HG03469 (cell line): ENCODE measurements at regions not wholly inside any gene's neighbourhood (a gene's known extent, or its start where the extent isn't known, plus 50 kb on each side); places are given as distances from the start of the nearest gene placed in this dataset.
"Not testable (repeated sequence)": the region's sequence is repeated elsewhere in the genome, so short reads cannot be mapped to it uniquely, and the experiment has no call there.

ENCODE experiments used
- ATAC-seq: cut with Tn5 transposase; IDR thresholded peaks from one replicate; pipeline ENCODE4 v1.9.1; 2021; ENCODE audit warnings: mild to moderate bottlenecking, moderate library complexity, moderate number of reproducible peaks; ENCODE audit not compliant: unreplicated experiment

DNA sequence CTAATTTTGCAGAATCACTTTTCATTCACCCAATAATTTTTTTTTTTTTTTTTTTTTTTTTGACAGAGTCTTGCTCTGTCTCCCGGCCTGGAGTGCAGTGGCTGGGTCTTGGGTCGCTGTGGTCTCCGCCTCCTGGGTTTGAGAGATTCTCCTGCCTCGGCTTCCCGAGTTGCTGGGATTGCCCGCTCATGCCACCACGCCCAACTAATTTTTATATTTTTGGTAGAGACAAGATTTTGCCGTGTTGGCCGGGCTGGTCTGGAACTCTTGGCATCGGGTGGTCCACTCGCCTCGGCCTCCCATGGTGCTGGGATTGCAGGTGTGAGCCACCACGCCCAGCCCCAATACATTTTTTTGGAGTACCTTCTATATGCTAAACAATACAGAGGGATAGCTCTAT is 1120.0 kb upstream of the ATXN8OS start:
- ATAC-seq, result no peak

DNA sequence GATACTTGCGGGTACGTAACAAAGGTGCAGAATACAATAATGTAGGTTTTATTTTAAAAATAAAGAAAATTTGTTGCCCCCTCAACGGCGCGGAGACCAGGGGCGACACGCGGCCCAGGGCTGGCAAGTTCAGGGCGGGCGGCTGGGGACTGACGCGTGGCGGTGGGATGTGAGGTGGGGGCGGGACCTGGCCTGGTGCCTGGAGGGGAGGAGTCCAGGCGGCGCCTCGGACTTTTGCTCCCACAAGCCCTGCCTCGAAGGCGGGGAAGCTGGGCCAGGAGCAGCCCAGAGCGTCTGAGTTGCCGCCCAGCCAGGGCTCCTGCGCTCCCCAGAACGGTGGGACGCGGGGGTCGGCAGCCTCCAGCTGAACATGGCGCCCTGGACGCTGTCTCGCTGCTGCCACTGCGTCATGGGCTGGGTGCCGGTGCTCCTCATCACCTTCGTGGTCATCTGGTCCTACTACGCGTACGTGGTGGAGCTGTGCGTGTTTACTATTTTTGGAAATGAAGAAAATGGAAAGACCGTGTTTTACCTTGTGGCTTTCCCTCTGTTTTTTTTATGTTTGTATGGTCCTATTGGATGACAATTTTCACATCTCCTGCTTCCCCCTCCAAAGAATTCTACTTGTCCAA is 1122.8 kb upstream of the ATXN8OS start:
- ATAC-seq, result no peak

DNA sequence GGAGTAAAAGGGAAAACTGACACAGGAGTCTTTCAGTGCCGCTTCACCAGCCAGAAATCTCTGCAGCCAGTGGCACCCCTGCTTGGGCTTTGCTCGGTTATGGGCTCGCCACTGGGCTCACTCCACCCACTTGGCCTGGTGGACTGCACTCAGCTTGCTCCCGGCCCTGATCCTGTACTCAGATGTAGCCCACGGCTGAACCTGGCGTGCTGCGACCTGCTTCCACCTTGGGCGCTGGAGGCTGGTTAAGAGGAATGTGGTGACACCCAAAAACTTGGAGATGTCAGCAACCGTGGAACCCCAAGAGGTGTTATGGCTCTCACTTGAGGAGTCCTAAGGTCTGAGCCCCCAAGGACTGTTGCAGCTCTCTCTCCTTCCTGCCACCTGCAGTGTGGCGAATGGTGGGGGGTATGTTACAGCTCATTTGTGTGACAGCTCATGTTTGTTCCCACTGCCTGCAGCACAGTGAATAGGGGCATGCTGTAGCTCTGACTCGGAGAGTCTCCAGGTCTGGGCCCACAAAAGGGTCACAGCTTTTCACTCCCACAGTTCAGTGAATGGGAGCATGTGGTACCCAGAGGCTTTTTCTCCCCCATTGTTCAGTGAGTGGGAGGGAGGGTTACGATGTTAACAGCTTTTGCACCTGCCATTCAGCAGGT is 1124.5 kb upstream of the ATXN8OS start:
- ATAC-seq, result no peak

DNA sequence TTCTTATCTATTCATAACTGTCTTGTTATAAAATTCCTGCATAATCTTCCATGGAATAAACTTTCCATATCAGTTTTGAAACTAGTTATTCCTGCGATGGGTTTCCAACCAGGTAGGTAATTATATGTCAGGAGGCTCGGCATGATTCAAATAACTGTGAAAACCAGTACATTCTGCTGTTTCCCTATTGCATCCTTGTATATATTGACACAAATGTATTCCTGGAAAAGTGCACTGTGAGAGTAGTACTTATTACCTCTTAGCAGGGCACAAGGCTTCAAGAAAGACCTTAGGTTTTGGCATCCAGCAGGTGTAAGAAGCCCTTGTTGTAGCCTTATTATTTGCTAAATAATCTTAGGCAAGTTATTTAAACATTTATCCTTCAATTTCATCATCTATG is 1131.3 kb upstream of the ATXN8OS start:
- ATAC-seq, result no peak

DNA sequence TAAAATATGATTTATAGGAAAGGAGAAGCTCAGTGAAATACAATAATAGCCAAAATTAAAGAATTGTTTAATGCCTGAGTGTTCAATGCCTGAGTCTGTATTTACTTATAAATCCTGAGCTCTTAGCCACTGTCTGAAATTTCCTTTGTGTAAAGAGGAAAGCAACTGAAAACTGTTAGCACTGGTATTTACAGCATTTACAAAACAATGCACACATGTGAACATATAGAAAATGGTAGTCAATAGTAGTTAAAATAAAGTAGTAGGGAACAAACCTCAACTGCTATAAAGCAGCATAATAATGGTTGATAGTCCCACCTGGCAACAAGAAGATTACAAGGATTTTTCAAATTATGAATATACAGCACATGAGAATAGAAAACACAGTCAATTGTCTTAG is 1137.1 kb upstream of the ATXN8OS start:
- ATAC-seq, result no peak

DNA sequence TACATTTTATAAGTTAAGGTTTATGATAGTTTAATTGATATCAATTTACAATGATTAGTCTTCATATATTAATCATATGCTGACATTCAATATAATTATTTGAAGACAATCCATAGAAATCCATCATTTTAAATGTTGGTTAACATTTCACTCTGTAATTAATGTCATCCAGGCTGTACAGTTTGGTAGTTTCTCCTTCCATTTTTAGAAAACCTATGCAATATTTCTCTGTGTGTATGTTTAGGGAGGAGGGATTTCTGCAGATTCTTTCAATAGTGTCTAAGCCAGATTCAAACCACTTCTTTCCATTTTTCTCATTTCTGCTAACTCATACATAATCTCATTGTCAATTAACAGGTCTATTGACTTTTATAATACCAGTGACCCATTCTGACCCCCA is 1159.0 kb upstream of the ATXN8OS start:
- ATAC-seq, result no peak

DNA sequence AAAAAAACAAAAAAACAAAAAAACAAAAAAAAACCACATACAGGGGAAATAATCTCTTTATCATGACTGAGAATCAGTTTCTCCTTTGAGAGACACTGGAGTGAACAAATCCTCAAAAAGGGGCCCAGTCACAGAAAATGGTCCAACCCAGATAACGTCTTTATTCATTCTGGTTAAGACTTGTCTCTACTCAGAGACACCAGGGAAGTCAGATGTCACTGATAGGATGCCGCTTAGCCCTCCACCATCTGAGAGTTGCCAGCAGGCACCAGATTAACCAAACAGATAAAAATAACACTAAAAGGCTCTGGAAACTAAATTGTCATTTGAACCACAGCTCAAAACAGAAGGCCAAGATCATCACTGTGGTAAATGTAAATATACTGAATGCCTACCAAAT is 1163.4 kb upstream of the ATXN8OS start:
- no peak for ATAC-seq

DNA sequence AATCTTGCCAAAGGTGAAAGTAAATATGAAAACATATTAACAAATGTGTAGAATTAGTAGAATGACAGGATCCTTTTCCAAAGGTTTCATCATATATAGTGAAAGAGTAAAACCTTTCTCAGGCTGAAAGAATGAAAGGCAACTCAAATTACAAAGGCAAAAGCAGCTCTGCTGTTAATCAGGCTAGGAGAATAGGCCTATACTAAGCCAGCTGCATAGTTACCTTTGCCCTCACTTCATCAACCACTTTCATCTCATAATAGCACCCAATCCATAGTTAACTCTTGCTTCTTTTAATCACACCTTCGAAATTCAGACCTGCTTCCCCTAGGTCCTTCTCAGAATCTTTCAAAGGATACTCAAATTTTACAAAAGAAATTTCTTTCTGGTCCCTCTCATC is 1167.6 kb upstream of the ATXN8OS start:
- ATAC-seq, result no peak

DNA sequence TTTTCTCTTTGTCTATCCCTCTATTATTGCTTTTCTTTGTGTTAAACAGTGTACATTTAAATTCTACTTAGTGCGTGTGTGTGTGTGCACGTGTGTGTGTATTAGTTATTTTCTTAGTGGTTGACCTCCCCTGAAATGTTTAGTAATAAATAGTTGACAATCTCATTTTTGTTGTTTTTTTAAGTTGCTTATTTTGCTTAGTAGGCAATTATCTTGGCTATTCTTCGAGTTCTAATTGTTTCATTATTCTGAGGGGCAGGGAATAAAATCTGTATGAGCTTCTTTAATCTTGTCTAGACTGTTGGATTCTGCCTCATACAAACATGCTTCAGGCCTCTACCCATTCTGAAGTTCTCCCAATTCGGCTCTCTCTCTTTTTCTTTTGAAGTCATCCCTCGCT is 1169.0 kb upstream of the ATXN8OS start:
- ATAC-seq, result no peak

DNA sequence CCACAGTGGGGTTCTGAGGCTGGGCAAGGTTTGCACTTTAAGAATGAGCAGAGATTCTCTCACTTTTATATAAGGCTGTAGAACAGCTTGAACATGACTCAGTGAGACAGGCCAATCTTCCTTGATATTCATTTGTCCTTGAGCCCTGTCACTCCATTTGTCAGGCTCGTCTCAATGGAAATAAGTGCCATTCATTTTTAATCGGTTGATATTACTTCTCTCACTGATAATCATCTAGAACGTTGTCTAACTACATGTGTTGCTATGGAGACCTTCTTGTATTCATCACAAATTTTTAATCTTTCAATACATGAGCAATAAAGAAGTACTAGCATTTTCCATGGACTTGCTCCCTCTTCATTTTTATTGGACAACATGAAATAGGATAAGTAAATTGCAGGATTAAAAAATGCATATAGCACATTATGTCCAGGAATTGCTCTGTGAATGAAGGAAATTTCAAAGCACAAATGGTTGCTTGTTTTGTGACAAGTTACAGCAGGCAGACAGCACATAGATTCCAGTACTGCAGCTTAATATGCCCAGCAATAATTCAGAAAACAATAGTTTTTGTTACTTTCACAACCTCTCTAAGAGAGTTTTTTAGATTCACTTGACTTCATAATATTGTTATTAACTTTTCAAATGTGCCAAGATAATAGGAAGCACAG is 1178.4 kb upstream of the ATXN8OS start:
- no peak for ATAC-seq

DNA sequence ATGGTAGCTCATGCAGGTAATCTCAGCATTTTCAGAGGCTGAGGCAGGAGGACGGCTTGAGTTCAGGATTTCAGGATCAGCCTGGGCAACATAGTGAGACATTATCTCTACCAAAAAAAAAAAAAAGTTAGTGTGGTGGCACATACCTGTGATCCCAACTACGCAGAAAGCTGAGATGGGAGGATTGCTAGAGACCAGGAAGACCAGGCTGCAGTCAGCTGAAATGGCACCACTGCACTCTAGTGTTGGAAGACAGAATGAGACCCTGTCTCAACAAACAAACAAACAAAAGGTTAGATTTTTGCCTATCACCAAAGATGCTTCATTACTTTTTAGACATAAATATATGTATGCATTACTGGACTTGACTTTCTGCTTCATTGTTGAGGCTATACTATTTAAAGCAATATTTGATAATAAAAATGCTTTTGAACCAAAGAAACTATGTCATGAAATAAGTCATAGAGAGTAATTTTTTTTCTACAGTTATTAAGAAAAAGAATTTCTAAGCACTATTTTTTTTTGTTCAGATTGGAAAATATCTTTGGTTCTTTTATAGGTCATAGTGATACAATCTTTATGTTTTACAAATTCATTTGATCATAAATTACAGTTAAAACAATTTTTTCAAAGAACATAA is 1180.1 kb upstream of the ATXN8OS start:
- ATAC-seq, result no peak

DNA sequence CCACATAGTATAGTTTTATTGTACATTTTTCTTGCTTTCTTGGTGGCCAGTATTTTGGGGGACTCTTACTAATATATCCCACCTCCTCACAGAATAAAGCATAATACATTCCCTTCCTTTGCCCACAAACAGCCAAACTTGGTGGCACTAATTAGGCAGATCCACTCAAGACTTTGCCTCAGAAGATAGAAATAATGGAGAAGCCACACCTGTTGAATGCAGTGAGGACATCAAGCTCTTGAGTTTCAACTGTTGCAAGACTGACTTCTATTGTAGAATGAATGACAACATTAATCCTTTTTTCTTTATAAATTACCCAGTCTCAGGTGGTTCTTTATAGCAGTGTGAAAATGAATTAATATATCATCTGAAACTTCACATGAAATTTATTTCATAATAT is 1183.6 kb upstream of the ATXN8OS start:
- ATAC-seq, result no peak

DNA sequence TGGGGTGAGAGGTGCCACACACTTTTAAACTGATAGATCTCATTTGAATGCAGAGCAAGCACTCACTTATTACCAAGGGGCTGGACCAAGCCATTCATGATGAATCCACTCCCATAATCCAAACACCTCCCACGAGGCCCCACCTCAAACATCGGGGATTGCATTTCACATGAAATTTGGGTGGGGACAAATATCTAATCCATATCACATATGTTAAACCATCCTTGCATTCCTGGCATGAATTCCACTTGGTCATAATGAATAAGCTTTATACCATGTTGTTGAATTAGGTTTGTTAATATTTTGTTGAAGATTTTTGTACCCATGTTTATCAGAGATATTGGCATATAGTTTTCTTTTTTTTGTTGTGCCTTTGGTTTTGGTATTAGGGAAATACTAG is 1198.7 kb upstream of the ATXN8OS start:
- ATAC-seq, result no peak

DNA sequence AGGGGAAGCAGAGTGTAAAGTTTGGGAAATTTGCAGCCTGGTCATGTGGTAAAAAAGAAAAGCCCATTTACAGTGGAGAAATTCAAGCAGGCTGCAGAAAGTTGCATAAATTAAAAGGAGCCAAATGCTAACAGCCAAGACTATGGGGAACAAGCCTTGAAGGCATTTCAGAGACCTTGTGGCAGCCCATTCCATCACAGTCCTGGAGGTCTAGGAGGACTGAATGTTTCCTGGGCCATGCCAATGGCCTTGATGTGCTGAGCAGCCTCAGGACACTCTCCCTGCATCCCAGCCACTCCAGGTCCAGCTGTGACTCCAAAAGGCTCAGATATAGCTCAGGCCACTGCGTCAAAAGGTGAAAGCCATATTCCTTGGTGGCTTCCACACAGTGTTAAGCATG is 1202.4 kb upstream of the ATXN8OS start:
- no peak for ATAC-seq

DNA sequence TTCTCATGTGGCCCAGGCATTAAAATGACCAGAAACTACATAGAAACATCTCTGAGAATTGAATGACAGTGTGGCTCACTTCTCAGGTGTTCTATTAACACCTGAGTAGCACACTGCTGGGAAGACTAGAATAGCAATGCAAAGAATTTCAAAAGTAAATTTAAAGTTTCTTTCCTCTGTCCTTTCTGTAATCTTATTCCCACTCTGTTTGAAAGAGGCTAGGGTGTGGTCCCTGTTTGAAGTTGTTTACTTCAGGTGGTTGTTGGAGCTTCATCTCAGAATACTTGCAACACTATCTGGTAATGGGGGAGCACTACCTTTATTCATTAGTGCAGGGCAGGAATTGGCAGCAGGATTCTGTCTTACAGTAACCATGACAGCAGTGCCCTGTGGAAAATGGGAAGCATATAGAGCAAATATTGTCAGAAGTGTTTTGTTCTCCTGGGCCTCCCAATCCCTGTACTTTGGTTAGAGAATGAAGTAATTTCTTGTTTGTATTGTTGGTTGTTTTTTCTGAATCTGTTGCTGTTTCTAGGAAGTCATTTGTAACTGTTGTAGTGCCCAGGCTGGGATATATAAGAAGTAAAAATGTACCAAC is 1210.2 kb upstream of the ATXN8OS start:
- ATAC-seq, result no peak

DNA sequence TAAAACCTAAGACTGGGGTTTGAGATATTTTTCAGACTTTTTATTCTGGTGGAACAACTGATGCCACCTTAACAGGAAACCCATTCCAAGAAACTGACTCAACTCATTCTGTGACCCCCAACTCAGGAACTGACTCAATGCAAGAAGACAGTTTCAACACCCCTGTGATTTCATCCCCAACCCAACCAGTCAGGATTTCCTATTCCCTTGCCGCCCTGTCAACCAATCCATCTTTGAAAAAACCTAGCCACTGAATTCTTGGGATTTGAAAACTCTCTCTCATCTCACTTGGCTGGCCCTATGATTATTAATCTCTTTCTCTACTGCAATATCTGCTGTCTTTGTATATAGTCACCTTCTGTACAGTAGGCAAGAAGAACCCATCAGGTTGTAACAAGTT is 1211.9 kb upstream of the ATXN8OS start:
- no peak for ATAC-seq

DNA sequence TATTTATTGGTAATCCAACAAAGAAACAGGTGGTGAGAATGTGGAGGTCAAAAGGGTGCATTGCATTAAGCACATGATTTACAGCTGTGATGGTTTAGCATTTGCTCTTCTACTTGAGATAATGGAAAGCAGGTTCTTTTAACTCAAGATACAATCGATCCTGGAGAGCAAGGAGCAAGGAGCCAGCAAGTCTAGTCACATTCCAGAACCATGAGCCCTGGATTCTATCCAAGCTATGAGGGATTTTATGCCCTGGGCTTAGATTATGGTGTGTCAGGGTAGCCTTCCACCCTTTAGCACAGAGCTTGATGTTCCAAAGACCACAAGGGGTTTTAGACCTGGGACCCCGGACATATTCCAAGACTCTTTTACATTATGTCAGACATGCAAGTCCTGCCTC is 1213.9 kb upstream of the ATXN8OS start:
- not testable (repeated sequence) for ATAC-seq

DNA sequence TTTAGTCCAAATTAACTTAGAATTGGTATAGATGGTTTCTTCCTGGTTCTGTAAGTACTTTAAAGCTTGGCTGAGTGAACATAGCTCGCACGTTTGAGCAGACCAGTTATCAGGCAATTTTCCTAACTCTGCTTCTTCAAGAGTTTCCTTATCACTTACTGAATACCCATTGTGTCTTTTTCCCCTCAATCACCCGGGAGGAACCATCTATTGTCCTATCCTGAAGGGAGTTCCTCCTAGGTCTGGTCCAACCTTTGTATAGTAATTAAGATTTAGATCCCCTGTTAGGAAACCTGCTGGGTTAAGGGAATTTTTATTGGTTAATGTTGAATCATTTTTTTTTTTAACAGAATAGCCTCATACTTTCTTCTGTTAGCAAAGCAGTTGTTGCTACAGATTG is 1215.0 kb upstream of the ATXN8OS start:
- ATAC-seq, result not testable (repeated sequence)

DNA sequence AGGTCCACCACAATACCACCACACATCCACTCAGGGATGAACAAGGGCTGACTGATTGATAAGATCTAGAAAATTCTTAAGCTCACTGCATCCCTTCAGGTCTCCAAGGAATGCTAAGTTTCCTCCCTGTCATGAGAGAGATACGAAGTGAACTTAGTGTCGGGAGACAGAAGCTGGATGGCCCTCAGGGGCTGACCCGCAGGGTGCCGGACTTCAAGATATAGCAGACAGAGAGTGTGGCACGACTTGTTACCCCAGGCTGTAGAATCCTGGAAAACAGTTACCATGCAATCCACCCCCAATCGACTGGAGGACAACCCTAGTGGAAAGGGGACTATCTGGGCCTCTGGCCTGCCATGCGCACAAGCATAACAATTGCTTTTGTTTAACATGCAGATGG is 1217.5 kb upstream of the ATXN8OS start:
- not testable (repeated sequence) for ATAC-seq

DNA sequence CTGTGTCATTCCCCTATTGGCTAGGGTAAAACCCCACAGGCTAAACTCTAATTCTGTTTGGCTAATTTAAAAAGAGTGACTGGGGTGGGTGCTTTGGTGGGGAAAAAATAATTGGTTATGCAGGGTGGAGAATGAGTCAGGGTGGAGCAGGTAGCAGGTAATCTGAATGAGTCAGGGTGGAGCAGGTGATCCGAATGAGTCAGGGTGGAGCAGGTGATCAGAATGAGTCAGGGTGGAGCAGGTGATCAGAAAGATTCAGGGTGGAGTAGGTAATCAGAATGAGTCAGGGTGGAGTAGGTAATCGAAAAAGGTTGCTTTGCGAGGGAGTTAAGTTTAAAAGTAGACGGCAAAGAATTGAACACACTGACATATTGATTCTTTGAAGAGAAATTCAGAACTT is 1218.8 kb upstream of the ATXN8OS start:
- ATAC-seq, result no peak

DNA sequence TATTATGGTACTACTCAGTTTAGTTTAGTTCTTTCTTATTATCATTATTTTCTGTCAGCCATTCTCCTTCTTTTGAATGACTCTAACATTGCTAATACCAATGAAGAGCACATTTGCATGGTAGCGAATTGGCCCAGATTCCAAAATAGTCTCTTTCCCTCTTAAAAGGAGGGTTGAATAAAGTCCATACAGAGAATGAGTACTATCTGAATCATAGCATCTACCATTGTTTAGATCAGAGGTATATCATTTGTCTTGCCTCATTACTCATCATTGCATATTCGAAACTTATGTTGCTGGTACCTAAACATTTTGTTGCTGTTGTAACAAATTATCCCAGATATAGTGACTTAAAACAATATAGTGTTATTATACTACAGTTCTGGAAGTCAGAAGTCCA is 1235.3 kb upstream of the ATXN8OS start:
- no peak for ATAC-seq

DNA sequence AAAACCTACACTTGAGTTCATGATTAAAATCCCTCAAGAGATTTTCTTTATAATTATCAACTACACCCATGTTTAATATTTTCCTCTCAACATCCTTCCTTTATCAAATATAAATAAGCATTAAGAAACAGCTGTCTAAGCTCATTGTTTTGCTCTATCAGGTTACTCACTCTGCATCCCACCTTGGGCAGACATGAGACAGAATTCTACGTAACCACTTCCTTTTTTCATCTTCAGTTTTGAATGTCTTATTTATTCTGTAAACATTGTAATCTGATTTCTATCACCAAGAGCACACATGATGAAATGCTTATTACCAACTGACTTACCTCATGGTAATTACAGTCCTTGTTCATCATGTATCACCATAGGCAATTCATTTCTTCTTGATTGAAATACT is 1256.6 kb upstream of the ATXN8OS start:
- ATAC-seq, result no peak
